Ishikawa (cell line): ENCODE measurements at regions not wholly inside any gene's neighbourhood (a gene's known extent, or its start where the extent isn't known, plus 50 kb on each side); places are given as distances from the start of the nearest gene placed in this dataset.

Experiments
- CEBPB ChIP-seq: IDR thresholded peaks from 2 replicates; pipeline ENCODE4 v1.6.1; 2012
- CREB1 ChIP-seq: IDR thresholded peaks from 2 replicates; pipeline ENCODE4 v1.6.1; 2012; ENCODE audit warnings: low read depth
- EGR1 ChIP-seq: IDR thresholded peaks from 2 replicates; pipeline ENCODE4 v1.6.1; 2012
- EP300 ChIP-seq: IDR thresholded peaks from 2 replicates; pipeline ENCODE4 v1.6.1; 2012; ENCODE audit warnings: borderline replicate concordance
- FOXM1 ChIP-seq: IDR thresholded peaks from 2 replicates; pipeline ENCODE4 v1.6.1; 2012; ENCODE audit warnings: low read depth, borderline replicate concordance
- NFIC ChIP-seq: IDR thresholded peaks from 2 replicates; pipeline ENCODE4 v1.6.1; 2012
- RAD21 ChIP-seq: IDR thresholded peaks from 2 replicates; pipeline ENCODE4 v1.6.1; 2012; ENCODE audit warnings: low read depth
- TCF12 ChIP-seq: IDR thresholded peaks from 2 replicates; pipeline ENCODE4 v1.6.1; 2012; ENCODE audit warnings: low read depth
- TEAD4 ChIP-seq: IDR thresholded peaks from 2 replicates; pipeline ENCODE4 v1.6.1; 2012
- YY1 ChIP-seq: IDR thresholded peaks from 2 replicates; pipeline ENCODE4 v1.6.1; 2012; ENCODE audit warnings: low read depth
- TF ChIP-seq, protein P1 (sequence below): IDR thresholded peaks from 2 replicates; pipeline ENCODE4 v1.6.1; 2012; ENCODE audit warnings: low read depth, mild to moderate bottlenecking
- TF ChIP-seq, protein P2 (sequence below): IDR thresholded peaks from 2 replicates; pipeline ENCODE4 v1.6.1; 2012
- TF ChIP-seq, protein P3 (sequence below): IDR thresholded peaks from 2 replicates; pipeline ENCODE4 v1.6.1; 2012

DNA sequence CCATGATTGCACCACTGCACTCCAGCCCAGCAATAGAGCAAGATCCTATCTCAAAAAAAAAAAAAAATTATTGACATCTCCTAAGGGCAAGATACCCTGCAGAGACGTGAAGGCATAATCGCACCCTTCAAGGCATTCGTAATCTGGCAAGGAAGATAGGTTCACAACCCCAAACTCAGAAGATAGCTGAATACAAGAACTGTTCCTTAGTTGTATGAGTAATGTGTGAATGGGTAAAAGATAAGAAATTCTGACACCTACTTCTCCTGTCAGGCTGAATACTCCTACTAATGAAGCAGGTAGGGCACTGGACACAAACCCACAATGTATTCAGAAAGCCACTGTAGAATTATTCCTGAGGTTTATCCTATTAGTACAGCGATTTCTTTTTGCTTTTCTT, 882.4 kb upstream of the AUTS2 start:
- TF ChIP-seq EP300: no peak
- TF ChIP-seq, protein P1, sequence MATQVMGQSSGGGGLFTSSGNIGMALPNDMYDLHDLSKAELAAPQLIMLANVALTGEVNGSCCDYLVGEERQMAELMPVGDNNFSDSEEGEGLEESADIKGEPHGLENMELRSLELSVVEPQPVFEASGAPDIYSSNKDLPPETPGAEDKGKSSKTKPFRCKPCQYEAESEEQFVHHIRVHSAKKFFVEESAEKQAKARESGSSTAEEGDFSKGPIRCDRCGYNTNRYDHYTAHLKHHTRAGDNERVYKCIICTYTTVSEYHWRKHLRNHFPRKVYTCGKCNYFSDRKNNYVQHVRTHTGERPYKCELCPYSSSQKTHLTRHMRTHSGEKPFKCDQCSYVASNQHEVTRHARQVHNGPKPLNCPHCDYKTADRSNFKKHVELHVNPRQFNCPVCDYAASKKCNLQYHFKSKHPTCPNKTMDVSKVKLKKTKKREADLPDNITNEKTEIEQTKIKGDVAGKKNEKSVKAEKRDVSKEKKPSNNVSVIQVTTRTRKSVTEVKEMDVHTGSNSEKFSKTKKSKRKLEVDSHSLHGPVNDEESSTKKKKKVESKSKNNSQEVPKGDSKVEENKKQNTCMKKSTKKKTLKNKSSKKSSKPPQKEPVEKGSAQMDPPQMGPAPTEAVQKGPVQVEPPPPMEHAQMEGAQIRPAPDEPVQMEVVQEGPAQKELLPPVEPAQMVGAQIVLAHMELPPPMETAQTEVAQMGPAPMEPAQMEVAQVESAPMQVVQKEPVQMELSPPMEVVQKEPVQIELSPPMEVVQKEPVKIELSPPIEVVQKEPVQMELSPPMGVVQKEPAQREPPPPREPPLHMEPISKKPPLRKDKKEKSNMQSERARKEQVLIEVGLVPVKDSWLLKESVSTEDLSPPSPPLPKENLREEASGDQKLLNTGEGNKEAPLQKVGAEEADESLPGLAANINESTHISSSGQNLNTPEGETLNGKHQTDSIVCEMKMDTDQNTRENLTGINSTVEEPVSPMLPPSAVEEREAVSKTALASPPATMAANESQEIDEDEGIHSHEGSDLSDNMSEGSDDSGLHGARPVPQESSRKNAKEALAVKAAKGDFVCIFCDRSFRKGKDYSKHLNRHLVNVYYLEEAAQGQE: no peak
- TF ChIP-seq YY1: no peak
- TF ChIP-seq CEBPB: no peak
- TF ChIP-seq EGR1: no peak
- TF ChIP-seq RAD21: no peak
- TF ChIP-seq, protein P2, sequence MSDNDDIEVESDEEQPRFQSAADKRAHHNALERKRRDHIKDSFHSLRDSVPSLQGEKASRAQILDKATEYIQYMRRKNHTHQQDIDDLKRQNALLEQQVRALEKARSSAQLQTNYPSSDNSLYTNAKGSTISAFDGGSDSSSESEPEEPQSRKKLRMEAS: no peak
- TF ChIP-seq TEAD4: no peak
- TF ChIP-seq FOXM1: no peak
- no peak for TF ChIP-seq CREB1
- TF ChIP-seq NFIC: no peak
- TF ChIP-seq, protein P3, sequence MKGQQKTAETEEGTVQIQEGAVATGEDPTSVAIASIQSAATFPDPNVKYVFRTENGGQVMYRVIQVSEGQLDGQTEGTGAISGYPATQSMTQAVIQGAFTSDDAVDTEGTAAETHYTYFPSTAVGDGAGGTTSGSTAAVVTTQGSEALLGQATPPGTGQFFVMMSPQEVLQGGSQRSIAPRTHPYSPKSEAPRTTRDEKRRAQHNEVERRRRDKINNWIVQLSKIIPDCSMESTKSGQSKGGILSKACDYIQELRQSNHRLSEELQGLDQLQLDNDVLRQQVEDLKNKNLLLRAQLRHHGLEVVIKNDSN: no peak
- TF ChIP-seq TCF12: no peak
